WTC11 (cell line): ENCODE measurements at regions not wholly inside any gene's neighbourhood (a gene's known extent, or its start where the extent isn't known, plus 50 kb on each side); places are given as distances from the start of the nearest gene placed in this dataset.

Experiments used
- ATAC-seq: fragments of 200-7000 bp; cut with Tn5 transposase; 2 replicates; pipeline ENCODE4 v1.10.0; 2021; ENCODE audit warnings: mild to moderate bottlenecking, moderate library complexity
- CTCF ChIA-PET: fragments of 300-600 bp; sonication (Branson Sonifier 250); formaldehyde crosslinking; loops from one replicate; lab custom pipeline; 2021; ENCODE audit warnings: antibody characterized with exemption; lab: Charles Lee
- POLR2A ChIA-PET: fragments of 350-600 bp; sonication (Branson Sonifier 250); formaldehyde crosslinking; loops from one replicate; lab custom pipeline; 2021; ENCODE audit warnings: antibody characterized with exemption; lab: Charles Lee
- DNase-seq: peaks from one replicate; pipeline ENCODE4 v3.0.0; 2021; ENCODE audit warnings: low spot score
- H3K27ac Mint-ChIP-seq: 2 replicates; pipeline ENCODE4 v1.8.0; 2021; ENCODE audit warnings: mixed read lengths
- H3K27me3 Mint-ChIP-seq: 2 replicates; pipeline ENCODE4 v1.8.0; 2021; ENCODE audit warnings: low read depth, mild to moderate bottlenecking, moderate library complexity, mixed read lengths
- H3K36me3 Mint-ChIP-seq: 2 replicates; pipeline ENCODE4 v1.8.0; 2021; ENCODE audit warnings: mixed read lengths
- H3K4me1 Mint-ChIP-seq: 2 replicates; pipeline ENCODE4 v1.8.0; 2022; ENCODE audit warnings: mixed read lengths
- H3K4me3 Mint-ChIP-seq: 2 replicates; pipeline ENCODE4 v1.8.0; 2021; ENCODE audit warnings: mild to moderate bottlenecking, moderate library complexity, mixed read lengths
- H3K9me3 Mint-ChIP-seq: 2 replicates; pipeline ENCODE4 v1.8.0; 2021; ENCODE audit warnings: mixed read lengths
- ATF6 ChIP-seq: sonication (generic); formaldehyde crosslinking; IDR thresholded peaks from 2 replicates; pipeline ENCODE4 v1.8.1; 2023; ENCODE audit warnings: mild to moderate bottlenecking, missing genetic modification reagents
- CBFB ChIP-seq: sonication (generic); formaldehyde crosslinking; IDR thresholded peaks from 2 replicates; pipeline ENCODE4 v1.8.1; 2022; ENCODE audit warnings: mild to moderate bottlenecking, low read depth, missing genetic modification reagents
- CREB1 ChIP-seq: sonication (generic); formaldehyde crosslinking; IDR thresholded peaks from 2 replicates; pipeline ENCODE4 v1.8.0; 2023; ENCODE audit warnings: mild to moderate bottlenecking, missing genetic modification reagents
- ELF4 ChIP-seq: sonication (generic); formaldehyde crosslinking; IDR thresholded peaks from 2 replicates; pipeline ENCODE4 v1.8.1; 2022; ENCODE audit warnings: low read depth, mild to moderate bottlenecking, moderate library complexity, missing genetic modification reagents
- GTF2I ChIP-seq: fragments of 250-450 bp; sonication (Bioruptor Pico); conservative IDR thresholded peaks from 2 replicates; pipeline ENCODE4 v1.4.0; 2021; ENCODE audit warnings: mild to moderate bottlenecking
- IRF2 ChIP-seq: sonication (generic); formaldehyde crosslinking; IDR thresholded peaks from 2 replicates; pipeline ENCODE4 v1.8.0; 2022; ENCODE audit warnings: low read depth, missing genetic modification reagents, borderline replicate concordance
- NR1H2 ChIP-seq: sonication (generic); formaldehyde crosslinking; IDR thresholded peaks from 2 replicates; pipeline ENCODE4 v1.9.0; 2021; ENCODE audit warnings: mild to moderate bottlenecking, moderate library complexity, missing genetic modification reagents
- NR2C2 ChIP-seq: sonication (generic); formaldehyde crosslinking; IDR thresholded peaks from 2 replicates; pipeline ENCODE4 v1.8.0; 2022; ENCODE audit warnings: mild to moderate bottlenecking, missing genetic modification reagents
- RELA ChIP-seq: sonication (generic); formaldehyde crosslinking; IDR thresholded peaks from 2 replicates; pipeline ENCODE4 v1.8.1; 2022; ENCODE audit warnings: missing genetic modification reagents, mild to moderate bottlenecking, borderline replicate concordance
- STAT6 ChIP-seq: sonication (generic); formaldehyde crosslinking; conservative IDR thresholded peaks from 2 replicates; pipeline ENCODE4 v1.8.1; 2023; ENCODE audit warnings: mild to moderate bottlenecking, low read depth, missing genetic modification reagents, moderate library complexity
- ZNF263 ChIP-seq: sonication (generic); formaldehyde crosslinking; IDR thresholded peaks from 2 replicates; pipeline ENCODE4 v1.8.1; 2022; ENCODE audit warnings: low read depth, mild to moderate bottlenecking, moderate library complexity, missing genetic modification reagents
- ZSCAN18 ChIP-seq: fragments of 250-450 bp; sonication (Bioruptor Pico); IDR thresholded peaks from 2 replicates; pipeline ENCODE4 v2.1.2; 2022; ENCODE audit warnings: mild to moderate bottlenecking, moderate library complexity
- TF ChIP-seq, protein P1 (sequence below): fragments of 250-450 bp; sonication (Bioruptor Pico); IDR thresholded peaks from 2 replicates; pipeline ENCODE4 v1.8.0; 2021; ENCODE audit warnings: mild to moderate bottlenecking
- TF ChIP-seq, protein P2 (sequence below): sonication (generic); formaldehyde crosslinking; IDR thresholded peaks from 2 replicates; pipeline ENCODE4 v1.8.1; 2022; ENCODE audit warnings: low read depth, mild to moderate bottlenecking, moderate library complexity, missing genetic modification reagents, borderline replicate concordance
- TF ChIP-seq, protein P3 (sequence below): fragments of 200-600 bp; IDR thresholded peaks from 2 replicates; pipeline ENCODE4 v1.8.0; 2022; ENCODE audit warnings: antibody characterized with exemption
- TF ChIP-seq, protein P4 (sequence below): sonication (generic); formaldehyde crosslinking; IDR thresholded peaks from 2 replicates; pipeline ENCODE4 v1.8.1; 2023; ENCODE audit warnings: mild to moderate bottlenecking, moderate library complexity, missing genetic modification reagents

DNA sequence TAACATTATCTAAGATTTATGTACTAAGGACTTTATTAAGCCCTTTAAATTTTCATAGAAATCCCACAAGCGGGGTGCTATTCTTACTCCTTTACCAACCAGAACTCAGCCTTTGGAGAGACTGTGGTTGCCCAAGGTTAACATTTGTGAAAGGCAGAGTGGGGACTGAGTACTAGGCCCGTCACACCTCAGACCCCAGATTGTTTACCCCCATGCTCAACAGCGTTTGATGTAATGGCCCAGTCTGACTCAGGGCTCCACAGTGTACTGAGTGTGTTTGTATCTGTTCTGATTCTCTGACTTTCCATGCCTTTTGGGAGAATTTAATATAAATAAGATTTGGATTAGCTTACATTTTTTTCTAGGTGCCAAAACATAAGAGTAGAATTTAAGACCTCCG, 110.0 kb downstream of the GAS1 start:
- Mint-ChIP-seq H3K36me3 (no peaks in the 10 kb centered on the region), H3K9me3 (no peaks in the 10 kb centered on the region), H3K4me3 (no peak overlapping the region), H3K4me1 (peaks cover 6% of the 10 kb centered on the region), H3K27me3 (no peaks in the 10 kb centered on the region), H3K27ac (no peak overlapping the region)
- ChIA-PET CTCF (no interaction called here), POLR2A (no interaction called here)
- no peak for DNase-seq
- ATAC-seq = no peak
- TF ChIP-seq NR2C2 = no peak
- TF ChIP-seq ELF4 = no peak
- no peak for TF ChIP-seq ATF6 (CRISPR knock-in tag)
- TF ChIP-seq ZSCAN18 (CRISPR knock-in tag) = no peak
- TF ChIP-seq ZNF263 = no peak
- no peak for TF ChIP-seq CBFB (CRISPR knock-in tag)
- no peak for TF ChIP-seq RELA (CRISPR knock-in tag)
- TF ChIP-seq GTF2I = no peak
- TF ChIP-seq, protein P1, sequence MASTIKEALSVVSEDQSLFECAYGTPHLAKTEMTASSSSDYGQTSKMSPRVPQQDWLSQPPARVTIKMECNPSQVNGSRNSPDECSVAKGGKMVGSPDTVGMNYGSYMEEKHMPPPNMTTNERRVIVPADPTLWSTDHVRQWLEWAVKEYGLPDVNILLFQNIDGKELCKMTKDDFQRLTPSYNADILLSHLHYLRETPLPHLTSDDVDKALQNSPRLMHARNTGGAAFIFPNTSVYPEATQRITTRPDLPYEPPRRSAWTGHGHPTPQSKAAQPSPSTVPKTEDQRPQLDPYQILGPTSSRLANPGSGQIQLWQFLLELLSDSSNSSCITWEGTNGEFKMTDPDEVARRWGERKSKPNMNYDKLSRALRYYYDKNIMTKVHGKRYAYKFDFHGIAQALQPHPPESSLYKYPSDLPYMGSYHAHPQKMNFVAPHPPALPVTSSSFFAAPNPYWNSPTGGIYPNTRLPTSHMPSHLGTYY = no peak
- TF ChIP-seq, protein P2, sequence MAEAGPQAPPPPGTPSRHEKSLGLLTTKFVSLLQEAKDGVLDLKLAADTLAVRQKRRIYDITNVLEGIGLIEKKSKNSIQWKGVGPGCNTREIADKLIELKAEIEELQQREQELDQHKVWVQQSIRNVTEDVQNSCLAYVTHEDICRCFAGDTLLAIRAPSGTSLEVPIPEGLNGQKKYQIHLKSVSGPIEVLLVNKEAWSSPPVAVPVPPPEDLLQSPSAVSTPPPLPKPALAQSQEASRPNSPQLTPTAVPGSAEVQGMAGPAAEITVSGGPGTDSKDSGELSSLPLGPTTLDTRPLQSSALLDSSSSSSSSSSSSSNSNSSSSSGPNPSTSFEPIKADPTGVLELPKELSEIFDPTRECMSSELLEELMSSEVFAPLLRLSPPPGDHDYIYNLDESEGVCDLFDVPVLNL (CRISPR knock-in tag) = no peak
- TF ChIP-seq IRF2 = no peak
- TF ChIP-seq, protein P3, sequence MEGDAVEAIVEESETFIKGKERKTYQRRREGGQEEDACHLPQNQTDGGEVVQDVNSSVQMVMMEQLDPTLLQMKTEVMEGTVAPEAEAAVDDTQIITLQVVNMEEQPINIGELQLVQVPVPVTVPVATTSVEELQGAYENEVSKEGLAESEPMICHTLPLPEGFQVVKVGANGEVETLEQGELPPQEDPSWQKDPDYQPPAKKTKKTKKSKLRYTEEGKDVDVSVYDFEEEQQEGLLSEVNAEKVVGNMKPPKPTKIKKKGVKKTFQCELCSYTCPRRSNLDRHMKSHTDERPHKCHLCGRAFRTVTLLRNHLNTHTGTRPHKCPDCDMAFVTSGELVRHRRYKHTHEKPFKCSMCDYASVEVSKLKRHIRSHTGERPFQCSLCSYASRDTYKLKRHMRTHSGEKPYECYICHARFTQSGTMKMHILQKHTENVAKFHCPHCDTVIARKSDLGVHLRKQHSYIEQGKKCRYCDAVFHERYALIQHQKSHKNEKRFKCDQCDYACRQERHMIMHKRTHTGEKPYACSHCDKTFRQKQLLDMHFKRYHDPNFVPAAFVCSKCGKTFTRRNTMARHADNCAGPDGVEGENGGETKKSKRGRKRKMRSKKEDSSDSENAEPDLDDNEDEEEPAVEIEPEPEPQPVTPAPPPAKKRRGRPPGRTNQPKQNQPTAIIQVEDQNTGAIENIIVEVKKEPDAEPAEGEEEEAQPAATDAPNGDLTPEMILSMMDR = no peak
- no peak for TF ChIP-seq CREB1 (CRISPR knock-in tag)

GRCh38 chr9:86836797-86837196, 110.5 kb downstream of the GAS1 start:
- POLR2A ChIA-PET = no interaction called here
- H3K36me3 Mint-ChIP-seq = no peaks in the 10 kb centered on the region
- H3K27me3 Mint-ChIP-seq = no peaks in the 10 kb centered on the region
- H3K4me3 Mint-ChIP-seq = no peak overlapping the region
- H3K9me3 Mint-ChIP-seq = no peaks in the 10 kb centered on the region
- CTCF ChIA-PET = no interaction called here
- no peak overlapping the region for H3K27ac Mint-ChIP-seq
- H3K4me1 Mint-ChIP-seq = peaks cover 6% of the 10 kb centered on the region
- ATAC-seq (no peak), DNase-seq (no peak)
- no peak for TF ChIP-seq STAT6 (CRISPR knock-in tag)
- no peak for TF ChIP-seq CBFB (CRISPR knock-in tag)
- TF ChIP-seq NR1H2 = no peak
- TF ChIP-seq, protein P4, sequence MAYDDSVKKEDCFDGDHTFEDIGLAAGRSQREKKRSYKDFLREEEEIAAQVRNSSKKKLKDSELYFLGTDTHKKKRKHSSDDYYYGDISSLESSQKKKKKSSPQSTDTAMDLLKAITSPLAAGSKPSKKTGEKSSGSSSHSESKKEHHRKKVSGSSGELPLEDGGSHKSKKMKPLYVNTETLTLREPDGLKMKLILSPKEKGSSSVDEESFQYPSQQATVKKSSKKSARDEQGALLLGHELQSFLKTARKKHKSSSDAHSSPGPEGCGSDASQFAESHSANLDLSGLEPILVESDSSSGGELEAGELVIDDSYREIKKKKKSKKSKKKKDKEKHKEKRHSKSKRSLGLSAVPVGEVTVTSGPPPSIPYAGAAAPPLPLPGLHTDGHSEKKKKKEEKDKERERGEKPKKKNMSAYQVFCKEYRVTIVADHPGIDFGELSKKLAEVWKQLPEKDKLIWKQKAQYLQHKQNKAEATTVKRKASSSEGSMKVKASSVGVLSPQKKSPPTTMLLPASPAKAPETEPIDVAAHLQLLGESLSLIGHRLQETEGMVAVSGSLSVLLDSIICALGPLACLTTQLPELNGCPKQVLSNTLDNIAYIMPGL = no peak
